ENCODE measurements at regions not wholly inside any gene's neighbourhood (a gene's known extent, or its start where the extent isn't known, plus 50 kb on each side); places are given as distances from the start of the nearest gene placed in this dataset.

DNA sequence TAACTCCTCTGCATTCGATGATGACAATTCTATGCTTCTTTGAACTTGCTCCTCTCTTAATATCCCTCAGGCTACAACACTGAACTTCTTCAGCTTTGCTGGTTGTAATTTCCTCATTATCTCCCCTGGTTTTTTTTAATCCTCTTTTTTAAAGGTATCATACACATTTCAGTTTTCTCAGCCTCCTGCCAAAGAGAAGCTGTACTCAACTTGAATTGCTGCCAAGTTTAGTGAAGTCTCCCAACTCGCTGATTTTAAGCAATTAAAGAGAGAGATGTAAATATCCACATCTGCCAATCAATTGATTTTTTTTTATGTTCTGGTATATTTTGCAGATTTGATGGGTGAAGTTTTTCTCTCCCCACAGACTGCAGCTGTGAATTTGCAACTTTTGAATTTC, 817.8 kb downstream of the GALC start:
- TF ChIP-seq, protein P1, sequence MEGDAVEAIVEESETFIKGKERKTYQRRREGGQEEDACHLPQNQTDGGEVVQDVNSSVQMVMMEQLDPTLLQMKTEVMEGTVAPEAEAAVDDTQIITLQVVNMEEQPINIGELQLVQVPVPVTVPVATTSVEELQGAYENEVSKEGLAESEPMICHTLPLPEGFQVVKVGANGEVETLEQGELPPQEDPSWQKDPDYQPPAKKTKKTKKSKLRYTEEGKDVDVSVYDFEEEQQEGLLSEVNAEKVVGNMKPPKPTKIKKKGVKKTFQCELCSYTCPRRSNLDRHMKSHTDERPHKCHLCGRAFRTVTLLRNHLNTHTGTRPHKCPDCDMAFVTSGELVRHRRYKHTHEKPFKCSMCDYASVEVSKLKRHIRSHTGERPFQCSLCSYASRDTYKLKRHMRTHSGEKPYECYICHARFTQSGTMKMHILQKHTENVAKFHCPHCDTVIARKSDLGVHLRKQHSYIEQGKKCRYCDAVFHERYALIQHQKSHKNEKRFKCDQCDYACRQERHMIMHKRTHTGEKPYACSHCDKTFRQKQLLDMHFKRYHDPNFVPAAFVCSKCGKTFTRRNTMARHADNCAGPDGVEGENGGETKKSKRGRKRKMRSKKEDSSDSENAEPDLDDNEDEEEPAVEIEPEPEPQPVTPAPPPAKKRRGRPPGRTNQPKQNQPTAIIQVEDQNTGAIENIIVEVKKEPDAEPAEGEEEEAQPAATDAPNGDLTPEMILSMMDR (IDR thresholded peaks at IDR 0.05; ENCODE audit: poor library complexity, severe bottlenecking), result no peak
- TF ChIP-seq EZH2 (IDR thresholded peaks at IDR 0.05; ENCODE audit: borderline replicate concordance, insufficient read depth, low read length, poor library complexity, severe bottlenecking), result no peak
- TF ChIP-seq, protein P2, sequence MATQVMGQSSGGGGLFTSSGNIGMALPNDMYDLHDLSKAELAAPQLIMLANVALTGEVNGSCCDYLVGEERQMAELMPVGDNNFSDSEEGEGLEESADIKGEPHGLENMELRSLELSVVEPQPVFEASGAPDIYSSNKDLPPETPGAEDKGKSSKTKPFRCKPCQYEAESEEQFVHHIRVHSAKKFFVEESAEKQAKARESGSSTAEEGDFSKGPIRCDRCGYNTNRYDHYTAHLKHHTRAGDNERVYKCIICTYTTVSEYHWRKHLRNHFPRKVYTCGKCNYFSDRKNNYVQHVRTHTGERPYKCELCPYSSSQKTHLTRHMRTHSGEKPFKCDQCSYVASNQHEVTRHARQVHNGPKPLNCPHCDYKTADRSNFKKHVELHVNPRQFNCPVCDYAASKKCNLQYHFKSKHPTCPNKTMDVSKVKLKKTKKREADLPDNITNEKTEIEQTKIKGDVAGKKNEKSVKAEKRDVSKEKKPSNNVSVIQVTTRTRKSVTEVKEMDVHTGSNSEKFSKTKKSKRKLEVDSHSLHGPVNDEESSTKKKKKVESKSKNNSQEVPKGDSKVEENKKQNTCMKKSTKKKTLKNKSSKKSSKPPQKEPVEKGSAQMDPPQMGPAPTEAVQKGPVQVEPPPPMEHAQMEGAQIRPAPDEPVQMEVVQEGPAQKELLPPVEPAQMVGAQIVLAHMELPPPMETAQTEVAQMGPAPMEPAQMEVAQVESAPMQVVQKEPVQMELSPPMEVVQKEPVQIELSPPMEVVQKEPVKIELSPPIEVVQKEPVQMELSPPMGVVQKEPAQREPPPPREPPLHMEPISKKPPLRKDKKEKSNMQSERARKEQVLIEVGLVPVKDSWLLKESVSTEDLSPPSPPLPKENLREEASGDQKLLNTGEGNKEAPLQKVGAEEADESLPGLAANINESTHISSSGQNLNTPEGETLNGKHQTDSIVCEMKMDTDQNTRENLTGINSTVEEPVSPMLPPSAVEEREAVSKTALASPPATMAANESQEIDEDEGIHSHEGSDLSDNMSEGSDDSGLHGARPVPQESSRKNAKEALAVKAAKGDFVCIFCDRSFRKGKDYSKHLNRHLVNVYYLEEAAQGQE (IDR thresholded peaks at IDR 0.05; ENCODE audit: borderline replicate concordance), result no peak
- no peak for TF ChIP-seq POLR2AphosphoS5 (IDR thresholded peaks at IDR 0.05)
- no peak for TF ChIP-seq RAD21 (conservative IDR thresholded peaks at IDR 0.05)
- no peak for TF ChIP-seq TAF1 (IDR thresholded peaks at IDR 0.05; ENCODE audit: low read depth)
- no peak for TF ChIP-seq EP300 (conservative IDR thresholded peaks at IDR 0.05; ENCODE audit: poor library complexity, severe bottlenecking)
